ENCODE measurements at regions not wholly inside any gene's neighbourhood (a gene's known extent, or its start where the extent isn't known, plus 50 kb on each side); places are given as distances from the start of the nearest gene placed in this dataset.

DNA sequence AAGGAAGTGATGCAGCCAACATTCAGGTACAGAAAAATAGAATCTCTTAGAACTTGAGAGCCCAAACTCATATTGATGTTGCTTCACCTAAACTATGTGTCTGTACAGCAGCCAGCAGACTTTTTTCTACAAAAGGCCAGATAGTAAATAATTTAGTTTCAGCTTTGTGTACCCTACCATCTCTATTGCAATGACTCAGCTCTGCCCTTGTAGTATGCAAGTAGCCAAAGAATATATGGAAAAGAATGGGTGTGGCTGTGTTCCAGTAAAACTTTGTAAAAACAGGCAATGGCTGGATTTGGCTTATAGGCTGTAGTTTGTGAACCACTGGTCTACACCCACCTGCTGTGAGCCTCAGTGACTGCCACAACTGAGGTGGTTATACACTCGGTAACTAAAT is 392.5 kb upstream of the RARB start:
- TF ChIP-seq GATA2 (IDR thresholded peaks at IDR 0.05; ENCODE audit: low read depth, low read length) (no peak), GATA3 (IDR thresholded peaks at IDR 0.05; ENCODE audit: low read depth, low read length) (no peak)
